PFSK-1 (cell line): ENCODE measurements at regions not wholly inside any gene's neighbourhood (a gene's known extent, or its start where the extent isn't known, plus 50 kb on each side); places are given as distances from the start of the nearest gene placed in this dataset.

ENCODE experiments used
- FOXP2 ChIP-seq: optimal IDR thresholded peaks from 2 replicates; pipeline ENCODE3; 2011; ENCODE audit warnings: borderline replicate concordance, control low read depth, inconsistent platforms; ENCODE audit not compliant: insufficient read depth; ENCODE audit errors: extremely low read length, extremely low read depth
- POLR2AphosphoS5 ChIP-seq: IDR thresholded peaks from 2 replicates; pipeline ENCODE4 v1.6.1; 2012; ENCODE audit warnings: low read depth, mild to moderate bottlenecking, control low read depth, low read length, moderate library complexity
- SIN3A ChIP-seq: IDR thresholded peaks from 2 replicates; pipeline ENCODE4 v1.6.1; 2012; ENCODE audit warnings: mild to moderate bottlenecking, low read length, moderate library complexity, borderline replicate concordance; ENCODE audit not compliant: insufficient read depth
- TAF1 ChIP-seq: IDR thresholded peaks from 2 replicates; pipeline ENCODE4 v1.6.1; 2012; ENCODE audit warnings: low read length, control low read depth, borderline replicate concordance; ENCODE audit not compliant: insufficient read depth
- TF ChIP-seq, protein P1 (sequence below), 2 experiments: IDR thresholded peaks; 2 replicates each; pipeline versions ENCODE4 v1.6.1 to v1.8.0; 2011 to 2012; ENCODE audit warnings: low read depth in 2 of 2, low read length in 2 of 2, control low read depth in 1 of 2, inconsistent platforms in 1 of 2, mild to moderate bottlenecking in 1 of 2, moderate library complexity in 1 of 2; ENCODE audit not compliant: insufficient read depth in 1 of 2

- TF ChIP-seq, protein P1, sequence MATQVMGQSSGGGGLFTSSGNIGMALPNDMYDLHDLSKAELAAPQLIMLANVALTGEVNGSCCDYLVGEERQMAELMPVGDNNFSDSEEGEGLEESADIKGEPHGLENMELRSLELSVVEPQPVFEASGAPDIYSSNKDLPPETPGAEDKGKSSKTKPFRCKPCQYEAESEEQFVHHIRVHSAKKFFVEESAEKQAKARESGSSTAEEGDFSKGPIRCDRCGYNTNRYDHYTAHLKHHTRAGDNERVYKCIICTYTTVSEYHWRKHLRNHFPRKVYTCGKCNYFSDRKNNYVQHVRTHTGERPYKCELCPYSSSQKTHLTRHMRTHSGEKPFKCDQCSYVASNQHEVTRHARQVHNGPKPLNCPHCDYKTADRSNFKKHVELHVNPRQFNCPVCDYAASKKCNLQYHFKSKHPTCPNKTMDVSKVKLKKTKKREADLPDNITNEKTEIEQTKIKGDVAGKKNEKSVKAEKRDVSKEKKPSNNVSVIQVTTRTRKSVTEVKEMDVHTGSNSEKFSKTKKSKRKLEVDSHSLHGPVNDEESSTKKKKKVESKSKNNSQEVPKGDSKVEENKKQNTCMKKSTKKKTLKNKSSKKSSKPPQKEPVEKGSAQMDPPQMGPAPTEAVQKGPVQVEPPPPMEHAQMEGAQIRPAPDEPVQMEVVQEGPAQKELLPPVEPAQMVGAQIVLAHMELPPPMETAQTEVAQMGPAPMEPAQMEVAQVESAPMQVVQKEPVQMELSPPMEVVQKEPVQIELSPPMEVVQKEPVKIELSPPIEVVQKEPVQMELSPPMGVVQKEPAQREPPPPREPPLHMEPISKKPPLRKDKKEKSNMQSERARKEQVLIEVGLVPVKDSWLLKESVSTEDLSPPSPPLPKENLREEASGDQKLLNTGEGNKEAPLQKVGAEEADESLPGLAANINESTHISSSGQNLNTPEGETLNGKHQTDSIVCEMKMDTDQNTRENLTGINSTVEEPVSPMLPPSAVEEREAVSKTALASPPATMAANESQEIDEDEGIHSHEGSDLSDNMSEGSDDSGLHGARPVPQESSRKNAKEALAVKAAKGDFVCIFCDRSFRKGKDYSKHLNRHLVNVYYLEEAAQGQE (IDR thresholded peaks at IDR 0.05; ENCODE audit: insufficient read depth in 1 of 2, low read depth in 2 of 2, low read length in 2 of 2): no peak
- TF ChIP-seq POLR2AphosphoS5 (no peak), FOXP2 (no peak), SIN3A (no peak), TAF1 (no peak)
Observed at GRCh38 chr15:29428925-29429573, 159.4 kb upstream of the NSMCE3 start.

DNA sequence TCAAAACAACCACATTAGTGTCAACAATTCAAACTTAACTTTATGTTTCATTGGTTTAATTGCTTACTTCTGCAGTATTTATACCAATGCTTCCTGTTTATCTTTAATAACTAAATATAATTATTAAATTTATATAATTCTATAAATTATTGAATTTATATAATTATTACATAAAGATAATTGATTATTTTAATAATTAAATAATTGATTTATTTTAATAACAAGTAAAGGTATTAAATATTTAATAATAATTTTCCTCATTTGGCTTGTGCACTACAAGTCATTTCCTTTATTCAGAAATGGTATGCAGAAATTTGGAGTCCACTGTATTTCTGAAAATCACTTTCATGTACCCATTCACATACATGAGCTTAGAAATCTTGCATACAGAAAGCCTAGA is 156.2 kb upstream of the NSMCE3 start:
- TF ChIP-seq, protein P1 (IDR thresholded peaks at IDR 0.05; ENCODE audit: insufficient read depth in 1 of 2, low read depth in 2 of 2, low read length in 2 of 2): no peak
- no peak for TF ChIP-seq POLR2AphosphoS5
- no peak for TF ChIP-seq SIN3A

DNA sequence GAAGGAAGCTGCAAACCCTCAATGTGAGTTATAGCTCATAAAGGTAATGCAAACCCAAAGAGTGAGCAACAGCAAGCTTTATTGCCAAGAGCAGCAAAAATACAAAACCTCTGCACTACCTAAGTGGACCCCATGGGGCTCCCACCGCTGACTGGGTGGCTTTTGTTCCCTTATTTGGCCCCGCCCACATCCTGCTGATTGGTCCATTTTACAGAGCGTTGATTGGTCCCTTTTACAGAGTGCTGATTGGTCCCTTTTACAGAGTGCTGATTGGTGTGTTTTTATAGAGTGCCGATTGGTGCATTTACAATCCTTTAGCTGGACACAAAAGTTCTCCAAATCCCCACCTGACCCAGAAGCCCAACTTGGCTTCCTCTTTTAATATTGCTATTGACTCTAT is 154.5 kb upstream of the NSMCE3 start:
- no peak for TF ChIP-seq TAF1
- no peak for TF ChIP-seq SIN3A
- TF ChIP-seq, protein P1 (IDR thresholded peaks at IDR 0.05; ENCODE audit: insufficient read depth in 1 of 2, low read depth in 2 of 2, low read length in 2 of 2): no peak
- TF ChIP-seq POLR2AphosphoS5: no peak
- no peak for TF ChIP-seq FOXP2

DNA sequence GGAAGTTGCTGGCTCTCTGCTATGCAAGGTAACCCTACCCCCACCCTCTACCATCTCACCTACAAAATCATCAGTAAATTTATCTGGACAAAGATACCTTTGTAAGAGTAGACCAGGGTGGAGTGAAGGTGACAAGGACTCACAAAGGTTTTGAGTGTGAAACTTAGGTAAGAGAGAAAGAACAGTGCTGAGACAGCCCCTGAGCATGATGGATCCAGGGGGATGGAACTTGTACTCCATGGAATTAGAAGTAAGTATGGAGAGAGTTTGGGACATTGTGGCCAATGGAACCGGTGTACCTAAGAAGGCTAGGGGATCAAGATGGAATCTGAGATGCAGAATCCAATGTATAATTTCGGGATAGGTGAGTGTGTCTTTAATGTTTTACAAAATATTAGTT is 153.0 kb upstream of the NSMCE3 start:
- TF ChIP-seq, protein P1 (IDR thresholded peaks at IDR 0.05; ENCODE audit: insufficient read depth in 1 of 2, low read depth in 2 of 2, low read length in 2 of 2): no peak
- TF ChIP-seq FOXP2: no peak
- TF ChIP-seq TAF1: no peak
- TF ChIP-seq POLR2AphosphoS5: no peak
- TF ChIP-seq SIN3A: no peak

GRCh38 chr15:29420188-29420587 is 150.6 kb upstream of the NSMCE3 start:
- TF ChIP-seq TAF1 (no peak), POLR2AphosphoS5 (no peak), FOXP2 (no peak), SIN3A (no peak)
- TF ChIP-seq, protein P1 (IDR thresholded peaks at IDR 0.05; ENCODE audit: insufficient read depth in 1 of 2, low read depth in 2 of 2, low read length in 2 of 2): no peak
